Psoas muscle (tissue), 7 donors: ENCODE measurements at regions not wholly inside any gene's neighbourhood (a gene's known extent, or its start where the extent isn't known, plus 50 kb on each side); places are given as distances from the start of the nearest gene placed in this dataset.

Experiments used
- ATAC-seq, 4 donors: fragments of 200-7000 bp; cut with Tn5 transposase; one replicate each; pipeline ENCODE4 v1.9.1; 2020; ENCODE audit warnings: moderate library complexity in 3 of 4, mild to moderate bottlenecking in 2 of 4
- DNase-seq, 2 donors: peaks; one replicate each; pipeline ENCODE4 v3.0.0-alpha.2; 2020
- H3K27ac ChIP-seq: fragments of 200-600 bp; one replicate; pipeline ENCODE4 v1.8.0; 2022
- H3K27me3 ChIP-seq, 3 donors: fragments of 200-600 bp in 1 of 3; one replicate each; pipeline versions ENCODE4 v1.6.1 to v1.8.0; 2013 to 2022; ENCODE audit warnings: low read length in 2 of 3, mild to moderate bottlenecking in 2 of 3, moderate library complexity in 1 of 3; ENCODE audit not compliant: insufficient read depth in 3 of 3
- H3K36me3 ChIP-seq, 2 donors: fragments of 200-600 bp in 1 of 2; one replicate each; pipeline versions ENCODE4 v1.6.1 to v1.8.0; 2013 to 2022; ENCODE audit warnings: low read depth in 1 of 2, mild to moderate bottlenecking in 1 of 2, moderate library complexity in 1 of 2; ENCODE audit not compliant: insufficient read depth in 1 of 2
- H3K4me1 ChIP-seq: fragments of 200-600 bp; one replicate; pipeline ENCODE4 v1.8.0; 2022
- H3K4me3 ChIP-seq: fragments of 200-600 bp; one replicate; pipeline ENCODE4 v1.8.0; 2022; ENCODE audit warnings: mild to moderate bottlenecking
- H3K9me3 ChIP-seq: fragments of 200-600 bp; one replicate; pipeline ENCODE4 v1.8.0; 2022
- whole genome bisulfite sequencing, 3 donors: extraction: QIAGEN DNeasy Blood & Tissue Kit; methylation state at CpG; one replicate each; pipeline versions ENCODE4 v1.1.6 to v1.1.7; 2013; 5-methylcytosine and 5-hydroxymethylcytosine counted together
- intact Hi-C, 2 donors: fragments of 100-400 bp; cut with DNase I; formaldehyde crosslinking; loops; one replicate each; pipeline versions ENCODE4 v1.11.0 to v1.14.2; 2022
- TF ChIP-seq, protein P1 (sequence below): fragments of 200-600 bp; IDR thresholded peaks from one replicate; pipeline ENCODE4 v1.8.0; 2022; ENCODE audit warnings: antibody characterized with exemption
- donor health status: healthy with polysubstance abuse.
- donor health status: DM: no; HTN: no; CAD: no; lungs with moderate emphysema.
- donor health status: Bipolar disorder and iron deficiency.
- donor health status: healthy.
- donor health status: DM: yes; HTN: yes; CAD: no.
- donor health status: DM: no; HTN: no; CAD: no.
- donor health status: DM: yes; HTN: yes; CAD: no.

DNA sequence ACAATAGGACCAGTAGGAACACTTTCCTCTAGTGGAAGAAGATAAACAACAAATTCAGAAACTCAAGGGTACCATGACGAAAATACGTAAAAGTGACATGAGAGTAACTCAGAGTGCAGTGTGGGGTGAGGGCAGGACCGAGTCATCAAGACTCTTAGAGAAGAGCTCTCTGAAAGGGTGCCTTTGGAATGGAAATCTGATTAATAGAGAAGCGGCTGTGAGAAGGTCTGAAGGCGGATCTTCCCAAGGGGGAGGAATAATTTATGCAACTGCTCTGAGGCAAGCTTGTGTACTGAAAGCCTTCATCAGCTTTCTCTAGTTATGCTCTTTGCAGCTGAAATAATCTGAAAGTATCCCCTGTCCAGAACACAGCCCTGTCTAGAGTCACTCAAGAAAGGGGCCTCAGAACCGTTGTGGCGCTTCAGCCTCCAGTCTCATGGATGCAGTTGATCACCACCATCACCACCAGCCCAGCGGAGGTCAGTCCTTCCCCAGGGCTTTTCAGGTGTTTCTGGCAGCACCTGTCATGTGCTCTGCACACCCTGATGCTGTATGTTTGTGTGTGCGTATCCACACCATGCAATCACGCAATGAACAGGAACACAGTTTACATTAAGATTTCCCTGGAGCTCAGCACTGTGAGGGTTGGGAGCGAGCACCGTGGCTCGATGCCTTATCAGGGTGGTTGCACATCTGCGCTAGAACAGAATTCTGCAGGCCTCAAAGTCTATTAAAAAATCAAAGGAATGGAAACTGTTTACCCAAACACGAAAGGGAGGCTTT, 396.5 kb downstream of the SMOC2 start:
- DNase-seq = no peak
- WGBS, 3 donors = 74 to 79% (median 78%) methylated on average over 15 of the region's 15 CpGs
- intact Hi-C loops = no loop called here
- Histone ChIP-seq H3K4me3 (no peak overlapping the region), H3K36me3 (no peaks in the 10 kb centered on the region), H3K4me1 (no peaks in the 10 kb centered on the region), H3K27me3 (peaks cover 0 to 7% (median 0%) of the 10 kb centered on the region in 3 donors), H3K27ac (no peak overlapping the region), H3K9me3 (no peaks in the 10 kb centered on the region)
- no peak for ATAC-seq
- TF ChIP-seq, protein P1, sequence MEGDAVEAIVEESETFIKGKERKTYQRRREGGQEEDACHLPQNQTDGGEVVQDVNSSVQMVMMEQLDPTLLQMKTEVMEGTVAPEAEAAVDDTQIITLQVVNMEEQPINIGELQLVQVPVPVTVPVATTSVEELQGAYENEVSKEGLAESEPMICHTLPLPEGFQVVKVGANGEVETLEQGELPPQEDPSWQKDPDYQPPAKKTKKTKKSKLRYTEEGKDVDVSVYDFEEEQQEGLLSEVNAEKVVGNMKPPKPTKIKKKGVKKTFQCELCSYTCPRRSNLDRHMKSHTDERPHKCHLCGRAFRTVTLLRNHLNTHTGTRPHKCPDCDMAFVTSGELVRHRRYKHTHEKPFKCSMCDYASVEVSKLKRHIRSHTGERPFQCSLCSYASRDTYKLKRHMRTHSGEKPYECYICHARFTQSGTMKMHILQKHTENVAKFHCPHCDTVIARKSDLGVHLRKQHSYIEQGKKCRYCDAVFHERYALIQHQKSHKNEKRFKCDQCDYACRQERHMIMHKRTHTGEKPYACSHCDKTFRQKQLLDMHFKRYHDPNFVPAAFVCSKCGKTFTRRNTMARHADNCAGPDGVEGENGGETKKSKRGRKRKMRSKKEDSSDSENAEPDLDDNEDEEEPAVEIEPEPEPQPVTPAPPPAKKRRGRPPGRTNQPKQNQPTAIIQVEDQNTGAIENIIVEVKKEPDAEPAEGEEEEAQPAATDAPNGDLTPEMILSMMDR = no peak

DNA sequence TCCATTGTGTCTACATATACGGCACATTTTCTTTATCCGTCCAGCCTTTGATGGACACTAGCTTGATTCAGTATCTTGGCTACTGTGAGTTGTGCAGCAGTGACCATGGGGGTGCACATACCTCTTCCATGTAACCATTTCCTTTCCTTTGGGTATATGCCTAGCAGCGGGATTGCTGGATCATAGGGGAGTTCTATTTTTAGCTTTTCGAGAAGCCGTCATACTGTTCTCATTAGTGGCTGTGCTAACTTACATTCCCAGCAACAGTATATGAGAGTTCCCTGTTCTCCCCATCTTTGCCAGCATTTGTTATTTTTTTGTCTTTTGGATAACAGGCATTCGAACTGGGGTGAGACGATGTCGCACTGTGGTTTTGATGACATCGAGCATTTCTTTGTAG, 395.0 kb downstream of the SMOC2 start:
- WGBS, 3 donors = 89 to 90% (median 89%) methylated on average over 9 of the region's 9 CpGs

DNA sequence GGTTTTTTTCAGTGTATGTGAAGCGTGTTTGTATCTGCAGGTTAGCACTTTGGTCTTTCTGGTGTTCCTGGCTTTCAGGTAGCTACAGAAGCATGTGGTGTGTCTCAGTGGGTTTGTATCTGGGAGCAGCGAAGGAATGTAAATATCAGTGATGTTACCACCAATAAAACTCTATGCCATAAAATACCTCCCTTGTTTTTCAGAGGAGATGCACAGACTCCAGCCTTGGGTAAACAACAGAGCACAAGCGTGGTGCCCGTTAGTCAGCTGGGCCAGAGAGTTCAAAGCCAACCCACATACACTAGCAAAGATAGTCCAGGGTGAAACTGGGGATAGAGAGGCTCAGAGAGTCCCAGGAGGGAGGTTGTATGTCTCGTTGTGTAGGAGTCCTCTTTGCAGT, 393.8 kb downstream of the SMOC2 start:
- Histone ChIP-seq H3K27ac (no peak overlapping the region), H3K4me3 (no peak overlapping the region), H3K36me3 (no peaks in the 10 kb centered on the region), H3K9me3 (no peaks in the 10 kb centered on the region), H3K27me3 (peaks cover 0 to 7% (median 0%) of the 10 kb centered on the region in 3 donors), H3K4me1 (no peaks in the 10 kb centered on the region)
- 60 to 68% (median 67%) methylated on average over 5 of the region's 5 CpGs for WGBS, 3 donors
- DNase-seq (no peak), ATAC-seq (no peak)
- TF ChIP-seq, protein P1 = no peak
- intact Hi-C loops = no loop called here

More for the DNA sequence above, 395.0 kb downstream of the SMOC2 start:
- Histone ChIP-seq H3K4me1 (no peaks in the 10 kb centered on the region), H3K36me3 (no peaks in the 10 kb centered on the region), H3K27ac (no peak overlapping the region), H3K4me3 (no peak overlapping the region), H3K9me3 (no peaks in the 10 kb centered on the region), H3K27me3 (peaks cover 0 to 7% (median 0%) of the 10 kb centered on the region in 3 donors)
- intact Hi-C loops = no loop called here
- TF ChIP-seq, protein P1 = no peak
- DNase-seq (no peak), ATAC-seq (no peak)

DNA sequence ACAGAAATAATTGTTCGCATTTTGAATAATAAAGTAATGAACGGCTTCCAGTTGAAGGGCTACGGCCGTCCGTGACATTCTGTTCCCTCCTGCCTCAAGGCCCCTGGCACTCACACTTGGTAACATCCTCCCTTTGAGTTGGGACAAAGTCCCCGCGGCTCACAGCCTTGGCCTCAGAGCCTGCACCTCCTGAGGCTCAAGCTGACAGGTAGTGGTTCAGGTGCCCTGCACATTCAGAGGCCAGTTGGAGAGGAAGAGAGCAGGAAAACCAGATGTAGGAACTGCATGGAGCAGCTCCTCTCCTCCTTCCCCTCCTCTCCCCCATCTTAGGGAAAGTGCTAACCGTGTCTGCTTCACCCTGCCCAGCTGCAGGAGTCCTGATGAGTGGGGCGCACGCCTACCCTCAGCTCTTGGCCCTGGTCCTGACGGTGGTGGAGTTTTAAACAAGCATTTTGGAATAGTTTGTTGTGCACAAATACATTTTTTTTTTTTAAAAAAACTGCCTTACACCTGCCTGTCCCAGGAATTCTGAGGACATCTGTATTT, 393.1 kb downstream of the SMOC2 start:
- intact Hi-C loops = no loop called here
- Histone ChIP-seq H3K27me3 (peaks cover 0 to 7% (median 0%) of the 10 kb centered on the region in 3 donors), H3K4me1 (no peaks in the 10 kb centered on the region), H3K36me3 (no peaks in the 10 kb centered on the region), H3K9me3 (no peaks in the 10 kb centered on the region), H3K27ac (no peak overlapping the region), H3K4me3 (no peak overlapping the region)
- TF ChIP-seq, protein P1 = no peak
- ATAC-seq (no peak), DNase-seq (no peak)
- 51 to 61% (median 59%) methylated on average over 11 of the region's 11 CpGs for WGBS, 3 donors
